ENCODE measurements at regions not wholly inside any gene's neighbourhood (a gene's known extent, or its start where the extent isn't known, plus 50 kb on each side); places are given as distances from the start of the nearest gene placed in this dataset.

DNA sequence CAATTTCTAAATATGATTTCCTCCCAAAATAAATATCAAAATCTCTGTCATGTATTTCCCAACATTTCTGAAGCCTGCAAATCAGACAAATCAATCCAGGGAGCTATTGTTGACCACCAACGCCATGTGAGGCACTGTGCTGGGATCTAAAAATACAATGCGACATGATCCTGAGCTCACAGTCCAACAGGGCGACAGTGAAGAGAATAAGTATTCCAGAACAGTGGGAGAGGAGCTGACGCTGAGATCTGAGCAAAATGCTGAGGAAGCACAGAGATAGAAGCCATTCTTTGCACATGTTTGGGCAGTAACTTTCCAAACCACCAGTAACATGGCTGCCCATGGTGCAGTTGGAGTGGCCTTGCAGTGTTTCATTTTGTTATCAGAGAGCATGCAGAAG, 412.5 kb downstream of the LRATD1 start:
- Histone ChIP-seq H3K9me3 (ENCODE audit: control insufficient read depth in 1 of 2, low read length in 2 of 2) (no peaks in the 10 kb centered on the region), H3K27me3 (ENCODE audit: control insufficient read depth in 1 of 2, insufficient read depth in 2 of 2, low read length in 2 of 2) (no peaks in the 10 kb centered on the region), H3K4me3 (ENCODE audit: low read depth in 1 of 2, low read length in 2 of 2) (no peak overlapping the region), H3K9ac (ENCODE audit: low read depth in 1 of 2, low read length in 2 of 2) (no peak overlapping the region), H3K4me1 (ENCODE audit: control insufficient read depth in 1 of 2, insufficient read depth in 2 of 2, low read length in 2 of 2) (peaks cover 0 to 4% of the 10 kb centered on the region in 2 donors), H3K27ac (ENCODE audit: low read depth, low read length) (no peak overlapping the region), H3K36me3 (ENCODE audit: control insufficient read depth in 1 of 2, insufficient read depth in 2 of 2, low read length in 2 of 2) (no peaks in the 10 kb centered on the region)

DNA sequence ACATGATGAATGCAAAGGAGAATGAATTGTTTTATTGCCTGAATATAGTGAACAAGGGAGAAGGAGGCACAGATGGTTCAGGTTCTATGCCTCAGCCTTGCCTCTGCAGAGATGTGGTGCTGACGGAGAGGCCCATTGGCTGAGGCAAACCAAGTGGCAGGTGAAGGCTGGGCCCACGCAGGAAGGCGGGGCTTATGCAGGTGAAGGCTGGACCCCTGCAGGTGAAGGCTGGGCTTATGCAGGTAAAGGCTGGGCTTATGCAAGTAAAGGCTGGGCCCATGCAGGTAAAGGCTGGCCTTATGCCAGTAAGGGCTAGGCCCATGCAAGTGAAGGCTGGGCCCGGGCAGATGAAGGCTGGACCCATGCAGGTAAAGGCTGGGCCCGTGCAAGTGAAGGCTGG, 414.7 kb downstream of the LRATD1 start:
- H3K4me3 ChIP-seq (ENCODE audit: low read depth in 1 of 2, low read length in 2 of 2), result no peak overlapping the region
- no peaks in the 10 kb centered on the region for H3K27me3 ChIP-seq (ENCODE audit: control insufficient read depth in 1 of 2, insufficient read depth in 2 of 2, low read length in 2 of 2)
- H3K4me1 ChIP-seq (ENCODE audit: control insufficient read depth in 1 of 2, insufficient read depth in 2 of 2, low read length in 2 of 2), result no peaks in the 10 kb centered on the region
- H3K9ac ChIP-seq (ENCODE audit: low read depth in 1 of 2, low read length in 2 of 2), result no peak overlapping the region
- H3K36me3 ChIP-seq (ENCODE audit: control insufficient read depth in 1 of 2, insufficient read depth in 2 of 2, low read length in 2 of 2), result no peaks in the 10 kb centered on the region
- H3K27ac ChIP-seq (ENCODE audit: low read depth, low read length), result no peak overlapping the region
- no peaks in the 10 kb centered on the region for H3K9me3 ChIP-seq (ENCODE audit: control insufficient read depth in 1 of 2, low read length in 2 of 2)

DNA sequence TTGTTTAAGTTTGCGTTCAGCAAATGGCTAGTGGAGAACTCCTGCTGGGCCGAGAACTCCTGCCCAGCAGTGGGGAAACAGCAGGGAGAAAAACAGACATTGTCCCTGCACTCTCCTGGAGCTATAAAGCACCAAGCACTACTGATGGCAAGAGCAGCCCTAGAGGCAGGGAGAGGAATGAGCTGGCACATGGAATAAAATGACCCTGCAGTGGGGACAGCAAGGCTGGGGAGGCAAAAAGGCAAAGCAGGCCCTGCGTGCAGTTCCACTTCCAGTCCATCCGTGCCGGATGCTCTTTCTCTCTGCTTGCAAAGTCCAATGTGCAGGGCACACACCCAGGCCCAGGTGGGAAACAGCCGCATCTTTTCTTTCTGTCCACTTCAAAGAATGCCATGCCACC, 415.5 kb downstream of the LRATD1 start:
- Histone ChIP-seq H3K27ac (ENCODE audit: low read depth, low read length) (no peak overlapping the region), H3K9ac (ENCODE audit: low read depth in 1 of 2, low read length in 2 of 2) (no peak overlapping the region), H3K4me1 (ENCODE audit: control insufficient read depth in 1 of 2, insufficient read depth in 2 of 2, low read length in 2 of 2) (no peaks in the 10 kb centered on the region)

DNA sequence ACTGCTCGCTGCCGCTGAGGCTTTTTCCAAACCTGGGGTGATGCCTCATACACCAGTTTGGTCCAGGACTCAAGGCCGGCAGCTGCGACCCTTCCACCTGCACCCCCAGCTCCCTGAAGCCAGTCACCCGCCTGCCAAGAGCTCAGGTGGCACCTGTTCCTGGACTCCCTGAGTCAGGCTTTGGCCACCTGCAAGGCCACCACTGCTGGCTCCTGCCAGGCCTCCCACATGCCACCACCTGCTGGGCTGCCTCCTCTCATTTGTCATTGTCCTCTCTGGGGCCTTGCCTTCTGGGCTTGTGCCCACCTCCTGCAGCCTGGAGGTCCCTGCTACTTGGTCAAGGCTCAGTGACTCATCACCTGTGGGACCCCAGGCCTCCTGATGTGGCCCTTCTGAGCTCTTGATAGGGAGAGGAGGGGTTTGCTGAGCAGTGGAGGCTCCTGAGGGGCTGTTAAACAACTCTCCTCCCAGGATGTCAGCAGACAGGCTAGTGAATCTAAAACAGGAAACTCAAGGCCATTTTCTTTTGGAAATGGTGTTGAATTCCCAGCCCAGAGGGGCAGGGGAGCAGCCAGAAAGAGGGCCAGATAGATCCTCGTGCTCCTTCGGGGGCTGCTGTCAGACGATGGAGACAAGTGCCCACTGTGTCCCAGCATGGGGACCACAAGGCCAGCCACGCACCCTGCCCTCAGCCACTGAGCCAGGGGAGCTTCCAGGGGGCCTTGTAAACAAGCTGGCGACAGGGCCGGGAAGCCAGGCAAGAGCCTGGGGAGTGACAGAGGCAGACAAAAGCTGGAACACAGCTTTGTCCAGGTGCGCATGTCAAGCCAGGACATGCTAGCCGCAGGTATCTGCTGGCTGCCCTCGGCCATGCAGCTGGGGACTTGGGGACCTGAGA, 416.8 kb downstream of the LRATD1 start:
- Histone ChIP-seq H3K9ac (ENCODE audit: low read depth in 1 of 2, low read length in 2 of 2) (no peak overlapping the region), H3K4me3 (ENCODE audit: low read depth in 1 of 2, low read length in 2 of 2) (no peak overlapping the region), H3K27me3 (ENCODE audit: control insufficient read depth in 1 of 2, insufficient read depth in 2 of 2, low read length in 2 of 2) (no peaks in the 10 kb centered on the region), H3K27ac (ENCODE audit: low read depth, low read length) (no peak overlapping the region), H3K9me3 (ENCODE audit: control insufficient read depth in 1 of 2, low read length in 2 of 2) (no peaks in the 10 kb centered on the region), H3K36me3 (ENCODE audit: control insufficient read depth in 1 of 2, insufficient read depth in 2 of 2, low read length in 2 of 2) (no peaks in the 10 kb centered on the region), H3K4me1 (ENCODE audit: control insufficient read depth in 1 of 2, insufficient read depth in 2 of 2, low read length in 2 of 2) (no peaks in the 10 kb centered on the region)

More for the DNA sequence above, 415.5 kb downstream of the LRATD1 start:
- no peaks in the 10 kb centered on the region for H3K9me3 ChIP-seq (ENCODE audit: control insufficient read depth in 1 of 2, low read length in 2 of 2)
- H3K36me3 ChIP-seq (ENCODE audit: control insufficient read depth in 1 of 2, insufficient read depth in 2 of 2, low read length in 2 of 2), result no peaks in the 10 kb centered on the region
- no peak overlapping the region for H3K4me3 ChIP-seq (ENCODE audit: low read depth in 1 of 2, low read length in 2 of 2)
- no peaks in the 10 kb centered on the region for H3K27me3 ChIP-seq (ENCODE audit: control insufficient read depth in 1 of 2, insufficient read depth in 2 of 2, low read length in 2 of 2)

DNA sequence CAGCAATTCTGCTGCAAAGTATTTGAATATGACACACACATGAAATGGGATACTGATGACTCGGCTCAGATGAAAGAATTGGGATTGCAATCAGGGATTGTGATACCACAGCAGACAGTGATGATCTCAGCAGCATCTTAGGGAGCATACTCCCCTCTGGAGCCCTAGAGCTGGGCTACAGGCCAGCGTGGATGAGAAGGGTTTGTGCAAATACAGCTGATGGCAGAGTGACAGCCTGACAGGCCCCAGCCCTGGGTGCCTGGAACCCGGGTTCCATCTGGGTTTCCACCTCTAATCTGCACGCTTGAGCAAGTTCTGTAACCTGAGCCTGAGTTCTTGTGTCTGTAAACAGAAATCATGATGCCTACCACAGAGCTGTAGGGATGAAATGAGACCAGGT, 418.0 kb downstream of the LRATD1 start:
- Histone ChIP-seq H3K36me3 (ENCODE audit: control insufficient read depth in 1 of 2, insufficient read depth in 2 of 2, low read length in 2 of 2) (no peaks in the 10 kb centered on the region), H3K4me3 (ENCODE audit: low read depth in 1 of 2, low read length in 2 of 2) (no peak overlapping the region), H3K4me1 (ENCODE audit: control insufficient read depth in 1 of 2, insufficient read depth in 2 of 2, low read length in 2 of 2) (no peaks in the 10 kb centered on the region), H3K9me3 (ENCODE audit: control insufficient read depth in 1 of 2, low read length in 2 of 2) (no peaks in the 10 kb centered on the region), H3K27me3 (ENCODE audit: control insufficient read depth in 1 of 2, insufficient read depth in 2 of 2, low read length in 2 of 2) (no peaks in the 10 kb centered on the region), H3K27ac (ENCODE audit: low read depth, low read length) (no peak overlapping the region), H3K9ac (ENCODE audit: low read depth in 1 of 2, low read length in 2 of 2) (no peak overlapping the region)

DNA sequence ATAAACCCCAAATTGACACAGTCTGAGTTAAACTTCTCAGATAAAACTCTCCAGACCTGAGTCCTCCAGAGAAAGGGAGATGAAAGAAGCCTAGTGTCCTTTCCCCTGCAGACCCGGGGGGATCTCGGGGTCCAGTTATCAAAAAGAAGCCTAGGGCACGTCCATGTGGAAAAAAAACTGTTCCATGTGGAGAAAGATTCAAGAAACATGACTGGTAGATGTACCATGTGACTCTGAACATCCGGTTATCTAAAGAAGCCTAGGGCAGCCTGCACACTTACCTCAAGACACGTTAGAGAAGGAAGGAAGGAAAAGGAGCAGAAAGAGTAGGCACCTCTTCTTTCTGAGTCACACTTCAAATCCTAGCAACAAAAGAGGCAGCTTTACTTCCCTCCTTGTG, 421.0 kb downstream of the LRATD1 start:
- Histone ChIP-seq H3K9ac (ENCODE audit: low read depth in 1 of 2, low read length in 2 of 2) (no peak overlapping the region), H3K27ac (ENCODE audit: low read depth, low read length) (no peak overlapping the region), H3K4me1 (ENCODE audit: control insufficient read depth in 1 of 2, insufficient read depth in 2 of 2, low read length in 2 of 2) (no peaks in the 10 kb centered on the region)

DNA sequence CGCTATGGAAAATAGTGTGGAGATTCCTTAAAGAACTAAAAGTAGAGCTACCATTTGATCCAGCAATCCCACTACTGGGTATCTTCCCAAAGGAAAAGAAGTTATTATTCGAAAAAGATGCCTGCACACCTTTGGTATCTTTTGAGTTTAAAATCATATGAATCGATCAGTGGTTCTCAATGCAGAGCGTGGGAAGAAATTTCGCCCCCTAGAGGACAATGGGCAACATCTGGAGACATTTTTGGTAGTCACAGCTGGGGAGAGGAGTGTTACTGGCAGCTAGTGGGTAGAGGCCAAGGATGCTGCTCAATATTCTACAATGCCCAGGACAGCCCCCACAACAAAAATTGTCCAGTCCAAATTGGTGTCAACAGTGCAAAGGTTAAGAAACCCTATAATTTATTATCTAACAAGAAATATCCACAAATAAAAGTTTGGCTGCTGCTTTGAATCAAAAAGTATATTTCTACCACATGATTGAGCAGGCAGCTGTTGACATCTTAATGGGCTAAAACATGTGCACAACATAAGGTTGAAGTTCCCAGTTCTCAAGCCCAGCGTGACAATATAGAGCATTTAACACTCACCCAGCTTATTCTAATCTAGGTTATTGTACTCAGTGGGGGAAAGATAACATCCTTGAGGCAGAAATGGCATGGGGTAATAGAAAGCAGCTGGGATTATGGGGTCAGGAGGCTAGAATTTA, 425.7 kb downstream of the LRATD1 start:
- Histone ChIP-seq H3K4me1 (ENCODE audit: control insufficient read depth in 1 of 2, insufficient read depth in 2 of 2, low read length in 2 of 2) (no peaks in the 10 kb centered on the region), H3K4me3 (ENCODE audit: low read depth in 1 of 2, low read length in 2 of 2) (no peak overlapping the region), H3K36me3 (ENCODE audit: control insufficient read depth in 1 of 2, insufficient read depth in 2 of 2, low read length in 2 of 2) (no peaks in the 10 kb centered on the region), H3K27me3 (ENCODE audit: control insufficient read depth in 1 of 2, insufficient read depth in 2 of 2, low read length in 2 of 2) (no peaks in the 10 kb centered on the region), H3K27ac (ENCODE audit: low read depth, low read length) (no peak overlapping the region), H3K9ac (ENCODE audit: low read depth in 1 of 2, low read length in 2 of 2) (no peak overlapping the region), H3K9me3 (ENCODE audit: control insufficient read depth in 1 of 2, low read length in 2 of 2) (no peaks in the 10 kb centered on the region)

More for the DNA sequence above, 421.0 kb downstream of the LRATD1 start:
- Histone ChIP-seq H3K4me3 (ENCODE audit: low read depth in 1 of 2, low read length in 2 of 2) (no peak overlapping the region), H3K36me3 (ENCODE audit: control insufficient read depth in 1 of 2, insufficient read depth in 2 of 2, low read length in 2 of 2) (no peaks in the 10 kb centered on the region), H3K9me3 (ENCODE audit: control insufficient read depth in 1 of 2, low read length in 2 of 2) (no peaks in the 10 kb centered on the region), H3K27me3 (ENCODE audit: control insufficient read depth in 1 of 2, insufficient read depth in 2 of 2, low read length in 2 of 2) (no peaks in the 10 kb centered on the region)

DNA sequence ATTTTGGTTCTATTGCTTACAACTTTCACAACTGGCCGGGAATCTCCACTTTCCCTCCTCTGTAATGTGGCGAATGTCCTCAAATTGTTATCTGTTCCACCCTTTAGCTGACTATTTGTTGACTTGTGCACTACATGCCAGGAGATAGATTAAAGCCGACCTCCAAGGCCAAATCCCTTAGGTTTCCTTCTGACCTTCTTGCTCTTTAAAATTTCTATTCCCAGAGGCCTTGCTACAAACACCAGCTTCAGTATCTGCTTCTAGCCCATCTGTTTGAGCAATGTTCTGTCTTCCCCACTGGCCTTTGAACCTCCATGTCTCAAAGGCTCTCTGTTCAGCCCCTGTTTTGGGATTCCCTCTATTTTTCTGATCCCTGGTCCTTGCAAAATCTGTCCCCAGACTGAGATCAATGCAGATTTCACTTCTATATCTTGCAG, 426.2 kb downstream of the LRATD1 start:
- no peaks in the 10 kb centered on the region for H3K4me1 ChIP-seq (ENCODE audit: control insufficient read depth in 1 of 2, insufficient read depth in 2 of 2, low read length in 2 of 2)
- H3K36me3 ChIP-seq (ENCODE audit: control insufficient read depth in 1 of 2, insufficient read depth in 2 of 2, low read length in 2 of 2), result no peaks in the 10 kb centered on the region
- H3K9ac ChIP-seq (ENCODE audit: low read depth in 1 of 2, low read length in 2 of 2), result no peak overlapping the region
- no peak overlapping the region for H3K4me3 ChIP-seq (ENCODE audit: low read depth in 1 of 2, low read length in 2 of 2)
- no peaks in the 10 kb centered on the region for H3K9me3 ChIP-seq (ENCODE audit: control insufficient read depth in 1 of 2, low read length in 2 of 2)
- no peak overlapping the region for H3K27ac ChIP-seq (ENCODE audit: low read depth, low read length)
- no peaks in the 10 kb centered on the region for H3K27me3 ChIP-seq (ENCODE audit: control insufficient read depth in 1 of 2, insufficient read depth in 2 of 2, low read length in 2 of 2)

DNA sequence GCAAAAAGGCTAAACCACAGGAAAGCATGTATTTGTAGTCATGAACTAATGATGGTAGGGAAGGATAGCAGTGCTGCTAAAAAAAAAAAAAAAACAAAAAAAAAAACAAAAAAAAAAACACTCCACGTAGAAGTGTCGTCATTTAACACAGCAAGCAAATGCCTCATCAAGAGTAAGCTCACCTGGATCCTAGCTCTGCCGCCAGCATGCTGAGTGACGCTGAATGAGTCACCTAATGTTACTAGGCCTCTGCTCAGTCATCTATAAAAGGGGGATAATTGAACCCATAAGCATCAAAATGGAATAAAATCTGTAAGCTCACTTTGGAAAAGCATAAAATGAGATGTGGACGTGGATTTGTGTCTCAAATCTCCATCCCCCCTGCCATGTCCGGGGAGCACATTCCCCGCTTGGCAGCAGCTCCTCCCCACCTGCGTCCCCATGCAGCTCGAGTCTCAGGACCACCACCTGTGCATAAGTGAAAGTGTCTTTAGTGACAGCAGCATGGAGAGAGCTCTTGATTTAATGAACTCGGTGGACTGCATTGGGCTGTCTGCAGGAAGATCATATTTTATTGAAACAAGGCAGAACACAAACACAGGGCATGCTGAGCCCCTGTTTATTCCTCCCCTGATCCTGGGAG, 427.5 kb downstream of the LRATD1 start:
- Histone ChIP-seq H3K27ac (ENCODE audit: low read depth, low read length) (no peak overlapping the region), H3K4me1 (ENCODE audit: control insufficient read depth in 1 of 2, insufficient read depth in 2 of 2, low read length in 2 of 2) (no peaks in the 10 kb centered on the region), H3K9me3 (ENCODE audit: control insufficient read depth in 1 of 2, low read length in 2 of 2) (no peaks in the 10 kb centered on the region), H3K9ac (ENCODE audit: low read depth in 1 of 2, low read length in 2 of 2) (no peak overlapping the region), H3K4me3 (ENCODE audit: low read depth in 1 of 2, low read length in 2 of 2) (no peak overlapping the region), H3K27me3 (ENCODE audit: control insufficient read depth in 1 of 2, insufficient read depth in 2 of 2, low read length in 2 of 2) (no peaks in the 10 kb centered on the region), H3K36me3 (ENCODE audit: control insufficient read depth in 1 of 2, insufficient read depth in 2 of 2, low read length in 2 of 2) (no peaks in the 10 kb centered on the region)

DNA sequence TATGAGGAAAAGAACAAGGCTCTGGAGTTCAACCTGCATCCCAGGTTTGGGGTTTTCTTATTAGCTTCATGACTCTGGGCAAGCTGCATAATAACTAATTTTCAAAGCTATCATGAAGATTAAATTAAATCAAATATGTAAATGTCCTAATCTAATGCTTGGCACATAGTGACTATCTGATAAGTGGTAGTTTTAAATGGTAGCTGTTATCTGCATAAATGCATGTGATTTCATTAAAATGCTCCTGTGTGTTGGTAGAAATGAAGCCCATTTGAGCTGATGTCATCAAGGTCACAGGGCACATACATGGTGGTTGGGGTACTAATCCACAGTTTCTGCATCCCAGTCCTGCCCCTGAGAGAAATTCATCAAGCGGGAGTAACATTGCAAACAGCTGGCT, 428.8 kb downstream of the LRATD1 start:
- Histone ChIP-seq H3K9ac (ENCODE audit: low read depth in 1 of 2, low read length in 2 of 2) (no peak overlapping the region), H3K27ac (ENCODE audit: low read depth, low read length) (no peak overlapping the region), H3K36me3 (ENCODE audit: control insufficient read depth in 1 of 2, insufficient read depth in 2 of 2, low read length in 2 of 2) (no peaks in the 10 kb centered on the region), H3K4me1 (ENCODE audit: control insufficient read depth in 1 of 2, insufficient read depth in 2 of 2, low read length in 2 of 2) (no peaks in the 10 kb centered on the region), H3K9me3 (ENCODE audit: control insufficient read depth in 1 of 2, low read length in 2 of 2) (no peaks in the 10 kb centered on the region), H3K4me3 (ENCODE audit: low read depth in 1 of 2, low read length in 2 of 2) (no peak overlapping the region), H3K27me3 (ENCODE audit: control insufficient read depth in 1 of 2, insufficient read depth in 2 of 2, low read length in 2 of 2) (no peaks in the 10 kb centered on the region)
